ENCODE measurements at regions not wholly inside any gene's neighbourhood (a gene's known extent, or its start where the extent isn't known, plus 50 kb on each side); places are given as distances from the start of the nearest gene placed in this dataset.

GRCh38 chr18:67589325-67589724 lies 72.8 kb upstream of the DSEL start:
- TF ChIP-seq EZH2 (IDR thresholded peaks at IDR 0.05; ENCODE audit: low read length, missing control alignments) (no peak), CTCF (conservative IDR thresholded peaks at IDR 0.05 in 1 of 2, IDR thresholded peaks at IDR 0.05 in 1 of 2; ENCODE audit: low read depth in 1 of 2, low read length in 2 of 2) (no peak)
- Histone ChIP-seq H3K36me3 (ENCODE audit: control insufficient read depth, insufficient read depth, low read length) (no peaks in the 10 kb centered on the region), H3K79me2 (ENCODE audit: control insufficient read depth, insufficient read depth, low read length) (no peaks in the 10 kb centered on the region), H3K4me2 (ENCODE audit: extremely low read depth, insufficient read depth, low read length) (no peak overlapping the region), H3K27me3 (ENCODE audit: control insufficient read depth, insufficient read depth, low read length) (no peaks in the 10 kb centered on the region), H4K20me1 (ENCODE audit: control insufficient read depth, extremely low read depth, insufficient read depth, low read length) (no peaks in the 10 kb centered on the region), H3K9me3 (ENCODE audit: control insufficient read depth, insufficient read depth, low read depth, low read length) (no peaks in the 10 kb centered on the region), H3K4me1 (ENCODE audit: control insufficient read depth, extremely low read depth, insufficient read depth, low read length) (no peaks in the 10 kb centered on the region), H3K4me3 (replicated peaks in 1 of 4; ENCODE audit: control extremely low read depth in 1 of 4, insufficient read depth in 1 of 4, low read depth in 3 of 4, low read length in 4 of 4) (no peak overlapping the region), H3K27ac (ENCODE audit: insufficient read depth, low read length) (no peak overlapping the region), H2AFZ (ENCODE audit: low read length) (no peak overlapping the region), H3K9ac (ENCODE audit: insufficient read depth, low read length) (no peak overlapping the region)
- DNase-seq (ENCODE audit: low read depth in 2 of 2) = peak in 1 of 2 donors; percentile 28

- Histone ChIP-seq H3K4me2 (ENCODE audit: extremely low read depth, insufficient read depth, low read length) (no peak overlapping the region), H3K27ac (ENCODE audit: insufficient read depth, low read length) (no peak overlapping the region), H3K9ac (ENCODE audit: insufficient read depth, low read length) (no peak overlapping the region), H3K4me3 (replicated peaks in 1 of 4; ENCODE audit: control extremely low read depth in 1 of 4, insufficient read depth in 1 of 4, low read depth in 3 of 4, low read length in 4 of 4) (no peak overlapping the region), H3K27me3 (ENCODE audit: control insufficient read depth, insufficient read depth, low read length) (no peaks in the 10 kb centered on the region), H3K79me2 (ENCODE audit: control insufficient read depth, insufficient read depth, low read length) (no peaks in the 10 kb centered on the region), H4K20me1 (ENCODE audit: control insufficient read depth, extremely low read depth, insufficient read depth, low read length) (no peaks in the 10 kb centered on the region), H3K4me1 (ENCODE audit: control insufficient read depth, extremely low read depth, insufficient read depth, low read length) (peaks cover 6% of the 10 kb centered on the region), H3K36me3 (ENCODE audit: control insufficient read depth, insufficient read depth, low read length) (no peaks in the 10 kb centered on the region), H2AFZ (ENCODE audit: low read length) (no peak overlapping the region), H3K9me3 (ENCODE audit: control insufficient read depth, insufficient read depth, low read depth, low read length) (no peaks in the 10 kb centered on the region)
- no peak for DNase-seq (ENCODE audit: low read depth in 2 of 2)
- no peak for TF ChIP-seq EZH2 (IDR thresholded peaks at IDR 0.05; ENCODE audit: low read length, missing control alignments)
- TF ChIP-seq CTCF (conservative IDR thresholded peaks at IDR 0.05 in 1 of 2, IDR thresholded peaks at IDR 0.05 in 1 of 2; ENCODE audit: low read depth in 1 of 2, low read length in 2 of 2) = no peak
Measured at GRCh38 chr18:67586101-67586500, 69.6 kb upstream of the DSEL start.

GRCh38 chr18:67583621-67584020 lies 67.1 kb upstream of the DSEL start:
- Histone ChIP-seq H3K4me3 (replicated peaks in 1 of 4; ENCODE audit: control extremely low read depth in 1 of 4, insufficient read depth in 1 of 4, low read depth in 3 of 4, low read length in 4 of 4) (no peak overlapping the region), H2AFZ (ENCODE audit: low read length) (no peak overlapping the region), H3K9me3 (ENCODE audit: control insufficient read depth, insufficient read depth, low read depth, low read length) (no peaks in the 10 kb centered on the region), H4K20me1 (ENCODE audit: control insufficient read depth, extremely low read depth, insufficient read depth, low read length) (no peaks in the 10 kb centered on the region), H3K4me1 (ENCODE audit: control insufficient read depth, extremely low read depth, insufficient read depth, low read length) (peaks cover 6% of the 10 kb centered on the region), H3K4me2 (ENCODE audit: extremely low read depth, insufficient read depth, low read length) (peak overlapping the region; percentile 18), H3K9ac (ENCODE audit: insufficient read depth, low read length) (no peak overlapping the region), H3K27me3 (ENCODE audit: control insufficient read depth, insufficient read depth, low read length) (no peaks in the 10 kb centered on the region), H3K27ac (ENCODE audit: insufficient read depth, low read length) (no peak overlapping the region), H3K79me2 (ENCODE audit: control insufficient read depth, insufficient read depth, low read length) (no peaks in the 10 kb centered on the region), H3K36me3 (ENCODE audit: control insufficient read depth, insufficient read depth, low read length) (no peaks in the 10 kb centered on the region)
- TF ChIP-seq EZH2 (IDR thresholded peaks at IDR 0.05; ENCODE audit: low read length, missing control alignments) (no peak), CTCF (conservative IDR thresholded peaks at IDR 0.05 in 1 of 2, IDR thresholded peaks at IDR 0.05 in 1 of 2; ENCODE audit: low read depth in 1 of 2, low read length in 2 of 2) (no peak)
- DNase-seq (ENCODE audit: low read depth in 2 of 2) = peak in 1 of 2 donors; percentile 30
